ENCODE measurements at regions not wholly inside any gene's neighbourhood (a gene's known extent, or its start where the extent isn't known, plus 50 kb on each side); places are given as distances from the start of the nearest gene placed in this dataset.

- TF ChIP-seq MXI1 (IDR thresholded peaks at IDR 0.05; ENCODE audit: borderline replicate concordance, low read depth, low read length) (no peak), CTCF (conservative IDR thresholded peaks at IDR 0.05; ENCODE audit: low read depth, low read length) (no peak), RAD21 (IDR thresholded peaks at IDR 0.05; ENCODE audit: low read length) (no peak), BHLHE40 (IDR thresholded peaks at IDR 0.05; ENCODE audit: low read depth, low read length) (no peak), SMC3 (IDR thresholded peaks at IDR 0.05; ENCODE audit: low read depth, low read length) (no peak), USF2 (IDR thresholded peaks at IDR 0.05; ENCODE audit: low read depth, low read length) (no peak), POLR2A (IDR thresholded peaks at IDR 0.05; ENCODE audit: low read depth, low read length) (no peak), MAFK (IDR thresholded peaks at IDR 0.05; ENCODE audit: low read depth, low read length) (no peak)
Observed at GRCh38 chr2:77823028-77823427, 300.9 kb upstream of the LRRTM4 start.

Measured in IMR-90 (cell line).